ENCODE measurements at regions not wholly inside any gene's neighbourhood (a gene's known extent, or its start where the extent isn't known, plus 50 kb on each side); places are given as distances from the start of the nearest gene placed in this dataset.

GRCh38 chr3:10726787-10727186, 89.2 kb upstream of the SLC6A11 start:
- TF ChIP-seq GLIS3 (CRISPR knock-in tag; IDR thresholded peaks at IDR 0.05), result no peak
- no peak for TF ChIP-seq SNAI2 (CRISPR knock-in tag; IDR thresholded peaks at IDR 0.05)
- no peak for TF ChIP-seq CSRNP3 (CRISPR knock-in tag; IDR thresholded peaks at IDR 0.05)
- no peak for TF ChIP-seq CREB5 (CRISPR knock-in tag; IDR thresholded peaks at IDR 0.05; ENCODE audit: low read depth)
- no peak for TF ChIP-seq BACH2 (CRISPR knock-in tag; IDR thresholded peaks at IDR 0.05; ENCODE audit: borderline replicate concordance)
- no peak for TF ChIP-seq ZNF8 (CRISPR knock-in tag; IDR thresholded peaks at IDR 0.05)
- TF ChIP-seq ZFP3 (CRISPR knock-in tag; IDR thresholded peaks at IDR 0.05), result no peak
- TF ChIP-seq OSR1 (CRISPR knock-in tag; IDR thresholded peaks at IDR 0.05), result no peak
- no peak for TF ChIP-seq ZC3H10 (CRISPR knock-in tag; IDR thresholded peaks at IDR 0.05)
